ENCODE measurements at regions not wholly inside any gene's neighbourhood (a gene's known extent, or its start where the extent isn't known, plus 50 kb on each side); places are given as distances from the start of the nearest gene placed in this dataset.

- no peak for ATAC-seq
Observed at GRCh38 chr16:86104537-86105048, 205.6 kb downstream of the IRF8 start.

More at GRCh38 chr16:86104537-86105048, 205.6 kb downstream of the IRF8 start:
- no peak for TF ChIP-seq SIN3A (IDR thresholded peaks at IDR 0.05; ENCODE audit: low read depth)
- TF ChIP-seq ELF1 (IDR thresholded peaks at IDR 0.05; ENCODE audit: borderline replicate concordance, low read depth), result no peak
- TF ChIP-seq CTCF (IDR thresholded peaks at IDR 0.05 in 2 of 3, conservative IDR thresholded peaks at IDR 0.05 in 1 of 3; ENCODE audit: borderline replicate concordance in 1 of 3, insufficient read depth in 1 of 3, low read depth in 2 of 3, low read length in 2 of 3), result no peak
- no peak for TF ChIP-seq EZH2 (IDR thresholded peaks at IDR 0.05)
- no peak for TF ChIP-seq EGR1 (IDR thresholded peaks at IDR 0.05; ENCODE audit: low read depth)
- TF ChIP-seq FOSL1 (IDR thresholded peaks at IDR 0.05; ENCODE audit: low read depth), result no peak
- no peak for TF ChIP-seq CEBPB (IDR thresholded peaks at IDR 0.05; ENCODE audit: low read depth)
- TF ChIP-seq SRF (IDR thresholded peaks at IDR 0.05; ENCODE audit: low read depth), result no peak
- no peak for TF ChIP-seq SP1 (IDR thresholded peaks at IDR 0.05; ENCODE audit: low read depth)
- no peak for TF ChIP-seq ZNF274 (IDR thresholded peaks at IDR 0.05; ENCODE audit: low read depth, low read length)
- H3K9me2 ChIP-seq (ENCODE audit: insufficient read depth), result no peaks in the 10 kb centered on the region
- CTCF ChIA-PET, result no interaction called here
- no peak overlapping the region for H3K27ac ChIP-seq (ENCODE audit: low read depth, low read length)
- BruUV-seq (replicated peaks), result no TSS peak
- POLR2A ChIA-PET, result no interaction called here
- H3K27me3 ChIP-seq (ENCODE audit: insufficient read depth, low read length), result peaks cover 8% of the 10 kb centered on the region; the same call in 1 of the 2 replicates
- no peaks in the 10 kb centered on the region for H4K20me1 ChIP-seq (ENCODE audit: insufficient read depth)
- no peaks in the 10 kb centered on the region for H3K79me2 ChIP-seq (ENCODE audit: insufficient read depth, low read length)
- H3K36me3 ChIP-seq (ENCODE audit: control insufficient read depth in 1 of 2, insufficient read depth in 2 of 2, low read length in 2 of 2), result no peaks in the 10 kb centered on the region
- H2AFZ ChIP-seq (ENCODE audit: low read depth, low read length, poor library complexity, severe bottlenecking), result no peak overlapping the region
- intact Hi-C loops (cut with micrococcal nuclease), result no loop called here
- no peak overlapping the region for H3K9ac ChIP-seq (ENCODE audit: low read length)
- no peak overlapping the region for H3K4me2 ChIP-seq (ENCODE audit: low read length)
- RAD21 ChIA-PET (ENCODE audit: low non-redundant PET in 1 of 2, low total read pairs in 2 of 2, uncharacterized antibody in 2 of 2, unreplicated experiment in 2 of 2), result no interaction called here
- H3K4me3 ChIP-seq (replicated peaks in 1 of 2; ENCODE audit: low read depth in 1 of 2, low read length in 2 of 2), result no peak overlapping the region
- H3K9me3 ChIP-seq (ENCODE audit: control insufficient read depth in 1 of 2, insufficient read depth in 1 of 2, low read depth in 1 of 2, low read length in 2 of 2), result peaks cover 0 to 10% of the 10 kb centered on the region in 2 experiments; a peak in 1 of 4 replicates
- no peaks in the 10 kb centered on the region for H3K4me1 ChIP-seq (ENCODE audit: control insufficient read depth in 1 of 2, insufficient read depth in 2 of 2, low read length in 2 of 2)
- no peak for DNase-seq (ENCODE audit: low read depth, low spot score)
